ENCODE measurements at regions not wholly inside any gene's neighbourhood (a gene's known extent, or its start where the extent isn't known, plus 50 kb on each side); places are given as distances from the start of the nearest gene placed in this dataset.

GRCh38 chr4:38207110-38207457 lies 246.9 kb downstream of the PTTG2 start (continued):
- TF ChIP-seq, protein P1, sequence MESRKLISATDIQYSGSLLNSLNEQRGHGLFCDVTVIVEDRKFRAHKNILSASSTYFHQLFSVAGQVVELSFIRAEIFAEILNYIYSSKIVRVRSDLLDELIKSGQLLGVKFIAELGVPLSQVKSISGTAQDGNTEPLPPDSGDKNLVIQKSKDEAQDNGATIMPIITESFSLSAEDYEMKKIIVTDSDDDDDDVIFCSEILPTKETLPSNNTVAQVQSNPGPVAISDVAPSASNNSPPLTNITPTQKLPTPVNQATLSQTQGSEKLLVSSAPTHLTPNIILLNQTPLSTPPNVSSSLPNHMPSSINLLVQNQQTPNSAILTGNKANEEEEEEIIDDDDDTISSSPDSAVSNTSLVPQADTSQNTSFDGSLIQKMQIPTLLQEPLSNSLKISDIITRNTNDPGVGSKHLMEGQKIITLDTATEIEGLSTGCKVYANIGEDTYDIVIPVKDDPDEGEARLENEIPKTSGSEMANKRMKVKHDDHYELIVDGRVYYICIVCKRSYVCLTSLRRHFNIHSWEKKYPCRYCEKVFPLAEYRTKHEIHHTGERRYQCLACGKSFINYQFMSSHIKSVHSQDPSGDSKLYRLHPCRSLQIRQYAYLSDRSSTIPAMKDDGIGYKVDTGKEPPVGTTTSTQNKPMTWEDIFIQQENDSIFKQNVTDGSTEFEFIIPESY (IDR thresholded peaks at IDR 0.05; ENCODE audit: extremely low read depth, insufficient replicate concordance, low read length), result no peak

DNA sequence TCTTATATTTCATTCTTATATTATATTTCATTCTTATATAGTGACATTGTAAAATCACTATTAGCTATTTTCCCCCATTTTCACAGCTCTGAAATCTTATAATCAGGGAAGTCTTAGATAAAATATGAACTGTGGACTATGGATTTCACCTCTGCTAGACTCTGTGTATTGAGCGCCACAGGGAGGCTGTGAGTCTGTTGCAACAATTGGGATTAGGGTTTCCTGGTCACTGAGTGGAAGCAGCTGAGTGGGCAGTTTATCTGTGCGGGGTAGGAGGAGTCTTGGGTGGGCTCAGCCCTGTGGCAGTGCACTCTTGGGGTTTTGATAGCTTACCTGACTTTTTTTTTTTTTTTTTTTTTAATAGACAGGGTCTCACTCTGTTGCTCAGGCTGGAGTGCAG lies 249.5 kb downstream of the PTTG2 start:
- Histone ChIP-seq H3K79me2 (ENCODE audit: insufficient read depth, low read length) (no peaks in the 10 kb centered on the region), H3K9ac (ENCODE audit: low read length) (no peak overlapping the region), H3K36me3 (ENCODE audit: control insufficient read depth in 1 of 2, insufficient read depth in 2 of 2, low read length in 2 of 2) (no peaks in the 10 kb centered on the region), H3K9me3 (ENCODE audit: control insufficient read depth in 1 of 2, insufficient read depth in 1 of 2, low read depth in 1 of 2, low read length in 2 of 2) (no peaks in the 10 kb centered on the region), H3K4me1 (ENCODE audit: control insufficient read depth in 1 of 2, insufficient read depth in 2 of 2, low read length in 2 of 2) (no peaks in the 10 kb centered on the region), H3K27ac (ENCODE audit: low read depth, low read length) (no peak overlapping the region), H2AFZ (ENCODE audit: low read depth, low read length, poor library complexity, severe bottlenecking) (no peak overlapping the region), H3K4me2 (ENCODE audit: low read length) (no peak overlapping the region), H4K20me1 (ENCODE audit: insufficient read depth) (no peaks in the 10 kb centered on the region), H3K4me3 (replicated peaks in 1 of 2; ENCODE audit: low read depth in 1 of 2, low read length in 2 of 2) (no peak overlapping the region), H3K9me2 (ENCODE audit: insufficient read depth) (no peaks in the 10 kb centered on the region), H3K27me3 (ENCODE audit: insufficient read depth, low read length) (no peaks in the 10 kb centered on the region)
- no TSS peak for BruUV-seq (replicated peaks)
- RAD21 ChIA-PET (ENCODE audit: low non-redundant PET in 1 of 2, low total read pairs in 2 of 2, uncharacterized antibody in 2 of 2, unreplicated experiment in 2 of 2), result no interaction called here
- DNase-seq (ENCODE audit: low read depth, low spot score) (no peak), ATAC-seq (no peak)
- intact Hi-C loops (cut with micrococcal nuclease), result no loop called here
- CTCF ChIA-PET, result no interaction called here
- POLR2A ChIA-PET, result no interaction called here
- TF ChIP-seq YY1 (IDR thresholded peaks at IDR 0.05; ENCODE audit: extremely low read depth, insufficient replicate concordance, low read depth, low read length) (no peak), CBX3 (IDR thresholded peaks at IDR 0.05; ENCODE audit: low read depth) (no peak), ATF3 (IDR thresholded peaks at IDR 0.05) (no peak), ZFX (IDR thresholded peaks at IDR 0.05) (no peak), CEBPB (IDR thresholded peaks at IDR 0.05; ENCODE audit: low read depth) (no peak), ZNF274 (IDR thresholded peaks at IDR 0.05; ENCODE audit: low read depth, low read length) (no peak), EGR1 (IDR thresholded peaks at IDR 0.05; ENCODE audit: low read depth) (no peak), TCF7L2 (IDR thresholded peaks at IDR 0.05; ENCODE audit: borderline replicate concordance, extremely low read depth, insufficient read depth, insufficient read length) (no peak), EZH2phosphoT487 (IDR thresholded peaks at IDR 0.05; ENCODE audit: borderline replicate concordance) (no peak), RAD21 (IDR thresholded peaks at IDR 0.05; ENCODE audit: low read depth) (no peak), POLR2AphosphoS5 (IDR thresholded peaks at IDR 0.05; ENCODE audit: low read depth, low read length) (no peak), SP1 (IDR thresholded peaks at IDR 0.05; ENCODE audit: low read depth) (no peak), ELF1 (IDR thresholded peaks at IDR 0.05; ENCODE audit: borderline replicate concordance, low read depth) (no peak)
- TF ChIP-seq, protein P2, sequence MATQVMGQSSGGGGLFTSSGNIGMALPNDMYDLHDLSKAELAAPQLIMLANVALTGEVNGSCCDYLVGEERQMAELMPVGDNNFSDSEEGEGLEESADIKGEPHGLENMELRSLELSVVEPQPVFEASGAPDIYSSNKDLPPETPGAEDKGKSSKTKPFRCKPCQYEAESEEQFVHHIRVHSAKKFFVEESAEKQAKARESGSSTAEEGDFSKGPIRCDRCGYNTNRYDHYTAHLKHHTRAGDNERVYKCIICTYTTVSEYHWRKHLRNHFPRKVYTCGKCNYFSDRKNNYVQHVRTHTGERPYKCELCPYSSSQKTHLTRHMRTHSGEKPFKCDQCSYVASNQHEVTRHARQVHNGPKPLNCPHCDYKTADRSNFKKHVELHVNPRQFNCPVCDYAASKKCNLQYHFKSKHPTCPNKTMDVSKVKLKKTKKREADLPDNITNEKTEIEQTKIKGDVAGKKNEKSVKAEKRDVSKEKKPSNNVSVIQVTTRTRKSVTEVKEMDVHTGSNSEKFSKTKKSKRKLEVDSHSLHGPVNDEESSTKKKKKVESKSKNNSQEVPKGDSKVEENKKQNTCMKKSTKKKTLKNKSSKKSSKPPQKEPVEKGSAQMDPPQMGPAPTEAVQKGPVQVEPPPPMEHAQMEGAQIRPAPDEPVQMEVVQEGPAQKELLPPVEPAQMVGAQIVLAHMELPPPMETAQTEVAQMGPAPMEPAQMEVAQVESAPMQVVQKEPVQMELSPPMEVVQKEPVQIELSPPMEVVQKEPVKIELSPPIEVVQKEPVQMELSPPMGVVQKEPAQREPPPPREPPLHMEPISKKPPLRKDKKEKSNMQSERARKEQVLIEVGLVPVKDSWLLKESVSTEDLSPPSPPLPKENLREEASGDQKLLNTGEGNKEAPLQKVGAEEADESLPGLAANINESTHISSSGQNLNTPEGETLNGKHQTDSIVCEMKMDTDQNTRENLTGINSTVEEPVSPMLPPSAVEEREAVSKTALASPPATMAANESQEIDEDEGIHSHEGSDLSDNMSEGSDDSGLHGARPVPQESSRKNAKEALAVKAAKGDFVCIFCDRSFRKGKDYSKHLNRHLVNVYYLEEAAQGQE (IDR thresholded peaks at IDR 0.05; ENCODE audit: low read depth), result no peak
- TF ChIP-seq, protein P1 (IDR thresholded peaks at IDR 0.05; ENCODE audit: extremely low read depth, insufficient replicate concordance, low read length), result no peak
- TF ChIP-seq, protein P3, sequence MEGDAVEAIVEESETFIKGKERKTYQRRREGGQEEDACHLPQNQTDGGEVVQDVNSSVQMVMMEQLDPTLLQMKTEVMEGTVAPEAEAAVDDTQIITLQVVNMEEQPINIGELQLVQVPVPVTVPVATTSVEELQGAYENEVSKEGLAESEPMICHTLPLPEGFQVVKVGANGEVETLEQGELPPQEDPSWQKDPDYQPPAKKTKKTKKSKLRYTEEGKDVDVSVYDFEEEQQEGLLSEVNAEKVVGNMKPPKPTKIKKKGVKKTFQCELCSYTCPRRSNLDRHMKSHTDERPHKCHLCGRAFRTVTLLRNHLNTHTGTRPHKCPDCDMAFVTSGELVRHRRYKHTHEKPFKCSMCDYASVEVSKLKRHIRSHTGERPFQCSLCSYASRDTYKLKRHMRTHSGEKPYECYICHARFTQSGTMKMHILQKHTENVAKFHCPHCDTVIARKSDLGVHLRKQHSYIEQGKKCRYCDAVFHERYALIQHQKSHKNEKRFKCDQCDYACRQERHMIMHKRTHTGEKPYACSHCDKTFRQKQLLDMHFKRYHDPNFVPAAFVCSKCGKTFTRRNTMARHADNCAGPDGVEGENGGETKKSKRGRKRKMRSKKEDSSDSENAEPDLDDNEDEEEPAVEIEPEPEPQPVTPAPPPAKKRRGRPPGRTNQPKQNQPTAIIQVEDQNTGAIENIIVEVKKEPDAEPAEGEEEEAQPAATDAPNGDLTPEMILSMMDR (IDR thresholded peaks at IDR 0.05 in 2 of 3, conservative IDR thresholded peaks at IDR 0.05 in 1 of 3; ENCODE audit: borderline replicate concordance in 1 of 3, insufficient read depth in 1 of 3, low read depth in 2 of 3, low read length in 2 of 3), result no peak
